Activated CD8-positive, alpha-beta memory T cell treated with anti-CD3 and anti-CD28 coated beads for 1 hour (primary cell): ENCODE measurements at regions not wholly inside any gene's neighbourhood (a gene's known extent, or its start where the extent isn't known, plus 50 kb on each side); places are given as distances from the start of the nearest gene placed in this dataset.

Source experiments
- DNase-seq, 2 donors: peaks; one replicate each; pipeline ENCODE4 v3.0.0-alpha.2; 2020; ENCODE audit warnings: low read depth in 1 of 2; ENCODE audit errors: extremely low read depth in 1 of 2

DNA sequence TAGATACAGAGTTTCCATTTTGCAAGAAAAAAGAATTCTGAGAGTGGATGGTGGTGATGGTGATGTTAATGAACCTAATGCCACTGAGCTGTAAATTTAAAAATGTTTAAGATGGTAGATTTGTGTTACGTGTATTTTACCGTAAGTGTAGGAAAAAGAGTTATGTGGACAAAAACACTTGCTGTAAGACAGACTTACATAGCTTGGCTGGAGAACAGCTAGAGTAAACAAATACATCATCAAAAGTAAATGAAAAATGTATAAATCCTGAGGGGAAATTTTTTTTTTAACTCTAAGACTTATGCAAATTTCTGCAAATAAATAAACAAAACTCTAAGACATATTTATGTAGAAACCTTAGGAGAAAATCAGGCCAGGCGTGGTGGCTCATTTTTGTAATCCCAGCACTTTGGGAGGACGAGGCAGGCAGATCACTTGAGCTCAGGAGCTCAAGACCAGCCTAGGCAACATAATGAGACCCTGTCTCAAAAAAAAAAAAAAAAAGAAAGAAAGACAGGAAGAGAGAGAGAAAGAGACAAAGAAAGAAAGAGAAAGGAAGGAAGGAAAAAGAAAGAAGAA is 66.2 kb upstream of the CDK13 start:
- DNase-seq: no peak

DNA sequence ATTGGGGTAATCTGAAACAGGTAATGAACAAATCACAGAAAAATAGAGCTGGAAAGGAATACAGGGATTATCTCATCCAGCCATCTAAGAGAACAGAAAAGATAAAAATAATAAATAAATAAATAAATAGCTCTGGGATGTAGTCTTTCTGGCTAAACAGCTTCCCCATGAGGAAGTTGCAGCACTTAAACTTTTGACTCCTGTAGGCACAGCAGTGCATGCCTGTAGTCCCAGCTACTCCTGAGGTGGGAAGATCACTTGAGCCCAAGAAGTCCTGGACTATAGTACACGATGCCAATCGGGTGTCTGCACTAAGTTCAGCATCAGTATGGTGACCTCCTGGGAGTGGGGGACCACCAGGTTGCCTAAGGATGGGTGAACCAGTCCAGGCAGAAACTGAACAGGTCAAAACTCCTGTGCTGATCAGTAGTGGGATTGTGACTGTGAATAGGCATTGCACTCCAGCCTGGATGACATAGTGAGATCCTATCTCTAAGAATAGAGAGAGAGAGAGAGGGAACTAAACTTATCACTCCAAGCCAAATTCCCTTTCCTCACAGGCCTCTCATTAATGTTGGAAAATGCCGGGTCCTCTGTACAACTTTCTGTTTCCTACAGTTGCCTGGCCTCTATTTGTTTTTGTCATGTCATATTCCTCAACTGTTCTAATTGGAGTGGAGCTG is 61.7 kb upstream of the CDK13 start:
- no peak for DNase-seq

DNA sequence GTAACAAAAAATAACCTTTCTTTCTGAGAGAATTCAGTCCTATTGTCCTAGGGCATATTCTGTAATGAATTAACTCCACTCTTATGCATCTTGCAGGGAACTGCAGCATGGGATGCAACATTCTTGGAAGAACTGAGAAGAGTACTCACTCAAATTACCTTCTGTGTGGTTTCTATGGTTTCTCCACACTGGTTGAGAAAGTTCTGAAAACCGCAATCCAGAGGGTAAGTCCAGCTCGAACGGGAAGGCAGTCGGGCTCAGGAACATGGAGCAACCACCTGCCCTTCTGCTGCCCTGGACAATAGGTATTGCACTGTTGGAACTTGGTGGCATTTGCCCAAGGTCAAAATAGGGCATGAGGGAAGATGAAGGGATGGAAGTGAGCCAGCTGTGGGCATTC is 59.6 kb upstream of the CDK13 start:
- no peak for DNase-seq

DNA sequence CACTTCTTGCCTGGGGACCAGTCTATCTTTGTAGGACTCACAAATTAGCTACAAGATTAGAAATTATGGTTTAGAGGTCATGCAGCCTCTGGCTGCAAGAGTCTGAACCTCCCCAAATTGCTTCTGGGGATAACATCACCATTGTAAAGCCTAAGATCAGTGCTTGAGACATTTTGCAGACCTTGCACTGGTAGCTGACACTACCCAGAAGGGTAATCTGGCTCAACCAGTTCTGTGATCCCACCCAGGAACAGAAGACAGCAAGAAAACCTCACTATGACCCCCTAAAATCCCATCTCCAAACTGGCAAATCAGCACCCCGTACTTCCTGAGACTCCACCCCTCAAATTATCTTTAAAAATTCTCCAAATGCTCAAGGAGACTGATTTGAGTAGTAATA is 58.2 kb upstream of the CDK13 start:
- DNase-seq: no peak

DNA sequence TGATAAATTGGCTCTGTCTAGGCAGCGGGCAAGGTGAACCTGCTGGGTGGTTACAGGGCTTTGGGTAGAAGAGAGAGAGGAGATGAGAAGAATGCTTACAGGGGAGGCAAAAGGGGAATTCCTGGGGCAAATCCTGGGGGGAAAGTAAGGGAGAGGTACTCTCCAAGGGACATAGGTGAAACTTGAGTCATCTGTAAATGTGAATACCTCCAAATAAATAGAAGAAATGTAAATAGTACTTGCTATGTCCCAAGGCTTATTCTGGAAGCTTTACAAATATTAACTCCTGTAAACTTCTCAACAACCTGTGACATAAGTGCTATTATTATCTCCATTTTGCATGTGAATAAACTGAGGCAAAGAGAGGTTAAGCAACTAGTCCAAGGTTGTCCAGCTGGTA is 57.7 kb upstream of the CDK13 start:
- no peak for DNase-seq

DNA sequence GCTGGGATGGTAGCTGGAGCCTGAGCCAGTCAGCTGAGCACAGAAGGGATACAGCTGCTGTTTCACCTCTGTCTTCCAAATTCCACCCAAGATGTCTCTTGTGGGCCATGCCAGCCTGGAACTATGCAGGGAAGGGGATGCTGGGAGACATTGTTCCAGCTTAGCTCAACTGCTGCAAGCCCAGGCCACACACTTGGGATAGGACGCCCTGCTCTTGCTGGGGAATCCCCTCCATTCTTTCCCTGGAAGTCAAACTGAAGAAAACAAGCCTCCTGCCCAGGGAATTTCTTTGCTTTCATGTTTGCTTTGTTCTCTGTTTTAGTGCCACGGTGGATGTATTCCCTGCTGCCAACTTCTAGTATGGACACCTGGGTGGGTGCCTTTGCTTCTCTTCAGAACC is 55.2 kb upstream of the CDK13 start:
- no peak for DNase-seq

DNA sequence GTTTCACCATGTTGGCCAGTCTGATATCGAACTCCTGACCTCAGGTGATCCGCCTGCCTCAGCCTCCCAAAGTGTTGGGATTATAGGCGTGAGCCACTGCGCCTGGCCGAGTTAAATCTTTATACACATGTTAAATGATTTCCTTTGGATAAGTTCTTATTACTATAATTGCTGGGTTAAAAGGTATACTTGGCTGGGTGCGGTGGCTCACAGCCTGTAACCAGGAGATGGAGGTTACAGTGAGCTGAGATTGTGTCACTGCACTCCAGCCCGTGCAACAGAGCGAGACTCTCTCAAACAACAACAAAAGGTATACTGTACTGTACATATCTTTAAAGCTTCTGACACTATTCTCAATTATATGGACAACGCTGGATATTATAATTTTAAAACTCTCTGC is 53.2 kb upstream of the CDK13 start:
- no peak for DNase-seq

DNA sequence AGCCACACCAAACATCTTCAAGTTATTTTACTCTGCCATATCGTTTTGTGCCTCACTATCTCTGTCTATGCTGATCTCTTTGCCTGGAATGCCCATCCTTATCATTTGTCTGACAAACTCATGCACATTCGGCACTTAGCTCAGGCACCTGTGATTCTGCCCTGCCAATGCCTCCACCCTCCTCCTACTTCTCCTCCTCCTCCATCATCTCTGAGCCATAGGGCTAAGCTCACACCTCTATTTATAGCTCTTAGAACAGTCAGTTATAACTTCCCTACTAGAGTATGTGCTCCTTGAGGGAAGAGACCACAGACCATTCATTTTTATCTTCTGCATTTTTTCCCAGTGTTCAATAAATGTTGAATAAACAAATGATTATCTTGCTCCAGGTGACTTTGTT is 51.2 kb upstream of the CDK13 start:
- no peak for DNase-seq
